H9 (cell line): ENCODE measurements at regions not wholly inside any gene's neighbourhood (a gene's known extent, or its start where the extent isn't known, plus 50 kb on each side); places are given as distances from the start of the nearest gene placed in this dataset.

Experiments
- DNase-seq: peaks from one replicate; pipeline ENCODE4 v3.0.0-alpha.2; 2017
- H2AFZ ChIP-seq: one replicate; pipeline ENCODE4 v1.6.1; 2013; ENCODE audit warnings: mild to moderate bottlenecking, low read length, control low read depth, moderate library complexity
- H2AK5ac ChIP-seq: 2 replicates; pipeline ENCODE4 v1.6.1; 2013; ENCODE audit warnings: low read length, control low read depth, mixed read lengths; ENCODE audit not compliant: insufficient read length
- H2BK120ac ChIP-seq: one replicate; pipeline ENCODE4 v1.6.1; 2013; ENCODE audit warnings: low read depth, mild to moderate bottlenecking, low read length, control low read depth, inconsistent platforms; ENCODE audit not compliant: poor library complexity, severe bottlenecking
- H2BK12ac ChIP-seq: 2 replicates; pipeline ENCODE4 v1.6.1; 2013; ENCODE audit warnings: low read length, control low read depth, mixed read lengths, low read depth; ENCODE audit not compliant: insufficient read length
- H2BK15ac ChIP-seq: 2 replicates; pipeline ENCODE4 v1.6.1; 2013; ENCODE audit warnings: low read depth, low read length, control low read depth
- H2BK20ac ChIP-seq: one replicate; pipeline ENCODE4 v1.6.1; 2013; ENCODE audit warnings: low read depth, mild to moderate bottlenecking, low read length, control low read depth, inconsistent platforms; ENCODE audit not compliant: poor library complexity, severe bottlenecking
- H2BK5ac ChIP-seq: 2 replicates; pipeline ENCODE4 v1.6.1; 2013; ENCODE audit warnings: low read length, control low read depth, mixed read lengths; ENCODE audit not compliant: insufficient read length
- H3K14ac ChIP-seq: 2 replicates; pipeline ENCODE4 v1.6.1; 2013; ENCODE audit warnings: low read length, control low read depth; ENCODE audit not compliant: insufficient read depth
- H3K18ac ChIP-seq: 2 replicates; pipeline ENCODE4 v1.6.1; 2013; ENCODE audit warnings: low read depth, mild to moderate bottlenecking, mixed read lengths, low read length, control low read depth; ENCODE audit not compliant: insufficient read length
- H3K23ac ChIP-seq: 2 replicates; pipeline ENCODE4 v1.6.1; 2013; ENCODE audit warnings: low read length, control low read depth, mixed read lengths, low read depth; ENCODE audit not compliant: insufficient read length
- H3K23me2 ChIP-seq: 2 replicates; pipeline ENCODE4 v1.6.1; 2013; ENCODE audit warnings: low read depth, mild to moderate bottlenecking, mixed read lengths, low read length, control low read depth; ENCODE audit not compliant: insufficient read length, poor library complexity, severe bottlenecking
- H3K27ac ChIP-seq: 2 replicates; pipeline ENCODE4 v1.5.1; 2013; ENCODE audit warnings: low read length, control low read depth, mixed read lengths, low read depth; ENCODE audit not compliant: insufficient read length
- H3K27me3 ChIP-seq: 2 replicates; pipeline ENCODE4 v1.6.1; 2013; ENCODE audit warnings: low read length, control low read depth, inconsistent platforms; ENCODE audit not compliant: insufficient read depth
- H3K4ac ChIP-seq: 2 replicates; pipeline ENCODE4 v1.6.1; 2013; ENCODE audit warnings: low read depth, mild to moderate bottlenecking, control low read depth, inconsistent platforms, low read length, moderate library complexity
- H3K4me1 ChIP-seq: 2 replicates; pipeline ENCODE4 v1.6.1; 2013; ENCODE audit warnings: low read length, control low read depth, inconsistent platforms; ENCODE audit not compliant: insufficient read depth
- H3K4me2 ChIP-seq: 2 replicates; pipeline ENCODE4 v1.6.1; 2013; ENCODE audit warnings: low read length, control low read depth, mixed read lengths; ENCODE audit not compliant: insufficient read length, insufficient read depth
- H3K56ac ChIP-seq: 2 replicates; pipeline ENCODE4 v1.6.1; 2013; ENCODE audit warnings: low read depth, mild to moderate bottlenecking, mixed read lengths, low read length, control low read depth; ENCODE audit not compliant: insufficient read length
- H3K79me1 ChIP-seq: 2 replicates; pipeline ENCODE4 v1.6.1; 2013; ENCODE audit warnings: low read depth, mild to moderate bottlenecking, moderate library complexity, low read length, control low read depth, inconsistent platforms; ENCODE audit not compliant: insufficient read depth, poor library complexity, severe bottlenecking
- H3K79me2 ChIP-seq: 2 replicates; pipeline ENCODE4 v1.6.1; 2013; ENCODE audit warnings: low read length, control low read depth, inconsistent platforms; ENCODE audit not compliant: insufficient read depth
- H3K9ac ChIP-seq: 2 replicates; pipeline ENCODE4 v1.6.1; 2013; ENCODE audit warnings: low read length, control low read depth, mixed read lengths; ENCODE audit not compliant: insufficient read length; ENCODE audit errors: extremely low read depth
- H3K9me3 ChIP-seq: one replicate; pipeline ENCODE4 v1.6.1; 2013; ENCODE audit warnings: low read depth, low read length, inconsistent platforms; ENCODE audit not compliant: control insufficient read depth
- H3T11ph ChIP-seq: one replicate; pipeline ENCODE4 v1.6.1; 2013; ENCODE audit warnings: mild to moderate bottlenecking, low read length, control low read depth, inconsistent platforms
- H4K20me1 ChIP-seq: one replicate; pipeline ENCODE4 v1.6.1; 2013; ENCODE audit not compliant: control insufficient read depth, insufficient read length, insufficient read depth
- H4K5ac ChIP-seq: 2 replicates; pipeline ENCODE4 v1.6.1; 2013; ENCODE audit warnings: low read depth, mild to moderate bottlenecking, mixed read lengths, low read length, control low read depth; ENCODE audit not compliant: insufficient read length
- H4K8ac ChIP-seq: replicated peaks from 2 replicates; pipeline ENCODE4 v1.6.1; 2013; ENCODE audit warnings: low read length, control low read depth, mixed read lengths, low read depth; ENCODE audit not compliant: insufficient read length
- H4K91ac ChIP-seq: 2 replicates; pipeline ENCODE4 v1.6.1; 2013; ENCODE audit warnings: low read depth, mild to moderate bottlenecking, moderate library complexity, mixed read lengths, low read length, control low read depth; ENCODE audit not compliant: insufficient read length
- H3K27ac Mint-ChIP-seq, 3 experiments: 2 replicates in 2 of 3; 3 replicates in 1 of 3; pipeline ENCODE4 v1.8.0; 2020 to 2021; ENCODE audit warnings: mixed read lengths in 3 of 3, mild to moderate bottlenecking in 1 of 3, moderate library complexity in 1 of 3
- H3K27me3 Mint-ChIP-seq: 2 replicates; pipeline ENCODE4 v1.8.0; 2021; ENCODE audit warnings: low read depth, mild to moderate bottlenecking, moderate library complexity, mixed read lengths
- H3K36me3 Mint-ChIP-seq, 3 experiments: 2 replicates in 2 of 3; 3 replicates in 1 of 3; pipeline ENCODE4 v1.8.0; 2020 to 2021; ENCODE audit warnings: low read depth in 3 of 3, mixed read lengths in 3 of 3; ENCODE audit not compliant: insufficient read depth in 1 of 3
- H3K4me1 Mint-ChIP-seq, 2 experiments: 2 replicates each; pipeline ENCODE4 v1.8.0; 2020; ENCODE audit warnings: mixed read lengths in 2 of 2
- H3K4me3 Mint-ChIP-seq, 2 experiments: 2 replicates in 1 of 2; 3 replicates in 1 of 2; pipeline ENCODE4 v1.8.0; 2020 to 2021; ENCODE audit warnings: mild to moderate bottlenecking in 2 of 2, mixed read lengths in 2 of 2, moderate library complexity in 1 of 2
- H3K9me3 Mint-ChIP-seq, 2 experiments: 2 replicates in 1 of 2; 3 replicates in 1 of 2; pipeline ENCODE4 v1.8.0; 2020; ENCODE audit warnings: mild to moderate bottlenecking in 2 of 2, mixed read lengths in 2 of 2, moderate library complexity in 1 of 2
- CTCF ChIP-seq: fragments of 200-600 bp; sonication (generic); conservative IDR thresholded peaks from 3 replicates; pipeline ENCODE4 v1.8.0; 2021; ENCODE audit warnings: antibody characterized with exemption, mild to moderate bottlenecking
- whole genome bisulfite sequencing: extraction: QIAGEN DNeasy Blood & Tissue Kit; methylation state at CpG from one replicate; pipeline ENCODE4 v1.1.7; 2013; ENCODE audit warnings: missing lambda C conversion rate, low lambda C conversion rate, mixed read lengths; ENCODE audit not compliant: insufficient read length; ENCODE audit errors: extremely low coverage; 5-methylcytosine and 5-hydroxymethylcytosine counted together

DNA sequence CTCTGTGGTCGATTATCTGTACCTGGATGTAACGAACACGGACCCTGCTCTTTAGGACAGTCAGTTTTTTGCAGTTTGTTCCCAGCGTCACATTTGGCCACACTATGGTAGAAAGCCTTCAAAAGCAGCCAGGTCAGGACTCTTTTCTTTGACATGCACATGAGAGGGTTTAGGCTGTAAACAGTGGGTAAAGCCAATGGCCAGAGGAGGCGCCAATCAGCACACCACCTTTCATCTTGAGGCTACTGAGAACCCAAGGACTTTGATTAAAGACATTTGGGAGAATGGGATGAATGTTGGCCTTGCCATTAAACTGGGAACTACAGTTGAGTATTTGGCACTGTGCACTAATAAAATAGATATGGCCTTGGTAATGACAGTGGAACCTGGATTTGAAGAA, 225.9 kb downstream of the OXSM start:
- Histone ChIP-seq H2BK120ac (no peak overlapping the region), H4K5ac (no peak overlapping the region), H2AFZ (no peak overlapping the region), H3K79me2 (no peaks in the 10 kb centered on the region), H3K4ac (no peak overlapping the region), H2BK20ac (no peak overlapping the region), H2AK5ac (no peak overlapping the region), H4K20me1 (no peaks in the 10 kb centered on the region), H2BK12ac (no peak overlapping the region), H3K56ac (no peak overlapping the region), H4K91ac (no peak overlapping the region), H2BK15ac (no peak overlapping the region), H3K9ac (no peak overlapping the region), H3K9me3 (no peaks in the 10 kb centered on the region), H3K27me3 (no peaks in the 10 kb centered on the region), H2BK5ac (no peak overlapping the region), H3K4me2 (no peak overlapping the region), H3T11ph (no peak overlapping the region), H3K14ac (no peak overlapping the region), H3K18ac (no peak overlapping the region), H3K23me2 (no peaks in the 10 kb centered on the region), H3K79me1 (no peaks in the 10 kb centered on the region), H3K27ac (no peak overlapping the region), H3K4me1 (no peaks in the 10 kb centered on the region), H4K8ac (no peak overlapping the region), H3K23ac (no peak overlapping the region)
- no CpG with 5 or more reads among the region's 5 CpGs for WGBS
- Mint-ChIP-seq H3K27me3 (no peaks in the 10 kb centered on the region), H3K4me1 (peaks cover 4 to 6% of the 10 kb centered on the region in 2 experiments; a peak in 2 of 4 replicates), H3K36me3 (no peaks in the 10 kb centered on the region), H3K4me3 (no peak overlapping the region), H3K27ac (no peak overlapping the region), H3K9me3 (no peaks in the 10 kb centered on the region; a peak in 1 of 5 replicates)
- TF ChIP-seq CTCF: peak; percentile 64
- DNase-seq: peak; percentile 47
